ENCODE measurements at regions not wholly inside any gene's neighbourhood (a gene's known extent, or its start where the extent isn't known, plus 50 kb on each side); places are given as distances from the start of the nearest gene placed in this dataset.

- TF ChIP-seq CTCF (IDR thresholded peaks at IDR 0.05) (no peak), POLR2A (IDR thresholded peaks at IDR 0.05) (no peak)
These were observed 258.4 kb downstream of the RFC3 start for GRCh38 chr13:34076319-34076718.

All from esophagus squamous epithelium (tissue), 4 donors.